ENCODE measurements at regions not wholly inside any gene's neighbourhood (a gene's known extent, or its start where the extent isn't known, plus 50 kb on each side); places are given as distances from the start of the nearest gene placed in this dataset.

GRCh38 chr2:173598525-173598924 lies 243.9 kb downstream of the CDCA7 start:
- Histone ChIP-seq H3F3A (ENCODE audit: insufficient read depth, low read length) (no peaks in the 10 kb centered on the region), H3K79me2 (ENCODE audit: low read length) (no peaks in the 10 kb centered on the region), H4K20me1 (ENCODE audit: insufficient read depth, low read length) (no peaks in the 10 kb centered on the region), H3K9me3 (replicated peaks; ENCODE audit: insufficient read depth, low read length) (no peaks in the 10 kb centered on the region), H3K4me3 (ENCODE audit: low read length) (no peak overlapping the region), H3K4me1 (ENCODE audit: low read length) (no peaks in the 10 kb centered on the region), H3K4me2 (ENCODE audit: low read depth, low read length) (no peak overlapping the region), H2AFZ (ENCODE audit: low read length) (no peak overlapping the region), H3K36me3 (replicated peaks; ENCODE audit: insufficient read depth, low read length) (no peaks in the 10 kb centered on the region), H3K27me3 (replicated peaks; ENCODE audit: insufficient read depth, low read length) (no peaks in the 10 kb centered on the region), H3K9me2 (replicated peaks; ENCODE audit: insufficient read depth, low read length) (no peaks in the 10 kb centered on the region), H3K27ac (ENCODE audit: low read length) (no peak overlapping the region), H3K9ac (ENCODE audit: low read length) (no peak overlapping the region)
- TF ChIP-seq EZH2 (optimal IDR thresholded peaks at IDR 0.05; ENCODE audit: low read depth, low read length) (no peak), EZH2phosphoT487 (IDR thresholded peaks at IDR 0.05; ENCODE audit: low read length) (no peak), CTCF (IDR thresholded peaks at IDR 0.05; ENCODE audit: low read length) (no peak)
- DNase-seq = no peak

GRCh38 chr2:173599821-173600359 lies 245.2 kb downstream of the CDCA7 start:
- TF ChIP-seq EZH2 (optimal IDR thresholded peaks at IDR 0.05; ENCODE audit: low read depth, low read length) = no peak
- no peak for TF ChIP-seq EZH2phosphoT487 (IDR thresholded peaks at IDR 0.05; ENCODE audit: low read length)
- TF ChIP-seq CTCF (IDR thresholded peaks at IDR 0.05; ENCODE audit: low read length) = no peak
- Histone ChIP-seq H3K4me3 (ENCODE audit: low read length) (no peak overlapping the region), H3K27ac (ENCODE audit: low read length) (no peak overlapping the region), H3K9ac (ENCODE audit: low read length) (no peak overlapping the region), H3K9me3 (replicated peaks; ENCODE audit: insufficient read depth, low read length) (no peaks in the 10 kb centered on the region), H3F3A (ENCODE audit: insufficient read depth, low read length) (no peaks in the 10 kb centered on the region), H2AFZ (ENCODE audit: low read length) (no peak overlapping the region), H4K20me1 (ENCODE audit: insufficient read depth, low read length) (no peaks in the 10 kb centered on the region), H3K79me2 (ENCODE audit: low read length) (no peaks in the 10 kb centered on the region), H3K9me2 (replicated peaks; ENCODE audit: insufficient read depth, low read length) (no peaks in the 10 kb centered on the region), H3K36me3 (replicated peaks; ENCODE audit: insufficient read depth, low read length) (no peaks in the 10 kb centered on the region), H3K4me2 (ENCODE audit: low read depth, low read length) (no peak overlapping the region), H3K4me1 (ENCODE audit: low read length) (no peaks in the 10 kb centered on the region), H3K27me3 (replicated peaks; ENCODE audit: insufficient read depth, low read length) (no peaks in the 10 kb centered on the region)
- no peak for DNase-seq

GRCh38 chr2:173602153-173602795 lies 247.6 kb downstream of the CDCA7 start:
- no peaks in the 10 kb centered on the region for H3K27me3 ChIP-seq (replicated peaks; ENCODE audit: insufficient read depth, low read length)
- no peak overlapping the region for H3K4me2 ChIP-seq (ENCODE audit: low read depth, low read length)
- no peaks in the 10 kb centered on the region for H3K9me3 ChIP-seq (replicated peaks; ENCODE audit: insufficient read depth, low read length)
- no peaks in the 10 kb centered on the region for H3K4me1 ChIP-seq (ENCODE audit: low read length)
- H3K27ac ChIP-seq (ENCODE audit: low read length) = no peak overlapping the region
- no peak overlapping the region for H2AFZ ChIP-seq (ENCODE audit: low read length)
- H3K9me2 ChIP-seq (replicated peaks; ENCODE audit: insufficient read depth, low read length) = no peaks in the 10 kb centered on the region
- TF ChIP-seq EZH2phosphoT487 (IDR thresholded peaks at IDR 0.05; ENCODE audit: low read length) (no peak), EZH2 (optimal IDR thresholded peaks at IDR 0.05; ENCODE audit: low read depth, low read length) (no peak), CTCF (IDR thresholded peaks at IDR 0.05; ENCODE audit: low read length) (no peak)
- DNase-seq = no peak
- no peaks in the 10 kb centered on the region for H3K36me3 ChIP-seq (replicated peaks; ENCODE audit: insufficient read depth, low read length)
- no peaks in the 10 kb centered on the region for H3F3A ChIP-seq (ENCODE audit: insufficient read depth, low read length)
- H3K9ac ChIP-seq (ENCODE audit: low read length) = no peak overlapping the region
- no peak overlapping the region for H3K4me3 ChIP-seq (ENCODE audit: low read length)
- H4K20me1 ChIP-seq (ENCODE audit: insufficient read depth, low read length) = no peaks in the 10 kb centered on the region
- H3K79me2 ChIP-seq (ENCODE audit: low read length) = no peaks in the 10 kb centered on the region
